HCT116 (cell line): ENCODE measurements at regions not wholly inside any gene's neighbourhood (a gene's known extent, or its start where the extent isn't known, plus 50 kb on each side); places are given as distances from the start of the nearest gene placed in this dataset.
A peak's percentile ranks its signal among the peaks of the same experiment; 100 is the strongest.
"Not testable (repeated sequence)": the region's sequence is repeated elsewhere in the genome, so short reads cannot be mapped to it uniquely, and the experiment has no call there.

ENCODE experiments used
- ATAC-seq: fragments of 200-7000 bp; cut with Tn5 transposase; 2 replicates; pipeline ENCODE4 v1.9.1; 2020; ENCODE audit warnings: mild to moderate bottlenecking, moderate library complexity
- BruUV-seq: library from RNA; stranded (reverse); fragments of 400-500 nt; replicated peaks from 2 replicates; lab custom pipeline; 2021; lab: Mats Ljungman, UMichigan
- CTCF ChIA-PET: fragments of 300-600 bp; sonication (Branson Sonifier 250); formaldehyde crosslinking; loops from one replicate; lab custom pipeline; 2021; ENCODE audit warnings: antibody characterized with exemption; lab: Charles Lee
- POLR2A ChIA-PET: fragments of 300-600, 350-600 bp; sonication (Branson Sonifier 250); formaldehyde crosslinking; loops from one replicate; lab custom pipeline; 2021; ENCODE audit warnings: antibody characterized with exemption; lab: Charles Lee
- RAD21 ChIA-PET, 2 experiments: fragments of 300-600 bp; sonication (Branson Sonifier 250); formaldehyde crosslinking; loops; one replicate each; lab custom pipeline; 2023; ENCODE audit warnings: low total read pairs in 2 of 2; ENCODE audit not compliant: uncharacterized antibody in 2 of 2, unreplicated experiment in 2 of 2, low non-redundant PET in 1 of 2; lab: Charles Lee
- DNase-seq: peaks from one replicate; pipeline ENCODE4 v3.0.0-alpha.2; 2010; ENCODE audit warnings: low read depth, low spot score
- H2AFZ ChIP-seq: fragments of 200-600 bp; shearing (Covaris generic), sonication (generic); 2 replicates; pipeline ENCODE4 v1.6.1; 2017; ENCODE audit warnings: low read depth, mixed run types, mixed read lengths, antibody characterized with exemption, low read length; ENCODE audit not compliant: poor library complexity, severe bottlenecking
- H3K27ac ChIP-seq: 2 replicates; pipeline ENCODE4 v1.5.1; 2012; ENCODE audit warnings: low read depth, low read length
- H3K27me3 ChIP-seq: fragments of 200-600 bp; sonication (generic); 2 replicates; pipeline ENCODE4 v1.6.1; 2016; ENCODE audit warnings: mixed run types, low read length, mixed read lengths; ENCODE audit not compliant: insufficient read depth
- H3K36me3 ChIP-seq, 2 experiments: fragments of 200-500 bp in 1 of 2; fragments of 200-600 bp in 1 of 2; sonication (Bioruptor generic) in 1 of 2; sonication (generic) in 1 of 2; 2 replicates each; pipeline versions ENCODE4 v1.5.1 to v1.6.1; 2014 to 2016; ENCODE audit warnings: low read length in 2 of 2, inconsistent platforms in 1 of 2, mixed read lengths in 1 of 2, mixed run types in 1 of 2; ENCODE audit not compliant: insufficient read depth in 2 of 2, control insufficient read depth in 1 of 2
- H3K4me1 ChIP-seq, 2 experiments: fragments of 200-600 bp in 1 of 2; sonication (generic) in 1 of 2; 2 replicates each; pipeline versions ENCODE4 v1.5.1 to v1.6.1; 2012 to 2017; ENCODE audit warnings: low read length in 2 of 2, inconsistent platforms in 1 of 2, mild to moderate bottlenecking in 1 of 2, mixed read lengths in 1 of 2, mixed run types in 1 of 2, moderate library complexity in 1 of 2; ENCODE audit not compliant: insufficient read depth in 2 of 2, control insufficient read depth in 1 of 2
- H3K4me2 ChIP-seq: fragments of 200-600 bp; sonication (generic); 2 replicates; pipeline ENCODE4 v1.6.1; 2017; ENCODE audit warnings: mixed run types, low read length, mixed read lengths
- H3K4me3 ChIP-seq, 2 experiments: fragments of 200-600 bp in 1 of 2; sonication (generic) in 1 of 2; replicated peaks in 1 of 2; 2 replicates each; pipeline ENCODE4 v1.5.1; 2011 to 2016; ENCODE audit warnings: low read length in 2 of 2, control low read depth in 1 of 2, low read depth in 1 of 2, mild to moderate bottlenecking in 1 of 2, mixed read lengths in 1 of 2, mixed run types in 1 of 2
- H3K79me2 ChIP-seq: fragments of 200-600 bp; sonication (generic); 2 replicates; pipeline ENCODE4 v1.6.1; 2017; ENCODE audit warnings: mild to moderate bottlenecking, mixed run types, low read length, moderate library complexity, mixed read lengths; ENCODE audit not compliant: insufficient read depth
- H3K9ac ChIP-seq: fragments of 200-600 bp; sonication (generic); 2 replicates; pipeline ENCODE4 v1.6.1; 2016; ENCODE audit warnings: low read length, mixed read lengths
- H3K9me2 ChIP-seq: fragments of 200-600 bp; sonication (generic), shearing (Covaris generic); 2 replicates; pipeline ENCODE4 v1.6.1; 2017; ENCODE audit warnings: mixed run types, mild to moderate bottlenecking, moderate library complexity; ENCODE audit not compliant: insufficient read depth
- H3K9me3 ChIP-seq, 2 experiments: fragments of 200-500 bp in 1 of 2; fragments of 200-600 bp in 1 of 2; sonication (Bioruptor generic) in 1 of 2; sonication (generic) in 1 of 2; 2 replicates each; pipeline ENCODE4 v1.6.1; 2014 to 2017; ENCODE audit warnings: low read length in 2 of 2, mixed read lengths in 2 of 2, inconsistent platforms in 1 of 2, low read depth in 1 of 2, mild to moderate bottlenecking in 1 of 2, mixed run types in 1 of 2, moderate library complexity in 1 of 2; ENCODE audit not compliant: control insufficient read depth in 1 of 2, insufficient read depth in 1 of 2
- H4K20me1 ChIP-seq: fragments of 200-600 bp; sonication (generic), shearing (Covaris generic); 2 replicates; pipeline ENCODE4 v1.6.1; 2017; ENCODE audit warnings: mixed run types, mild to moderate bottlenecking, moderate library complexity; ENCODE audit not compliant: insufficient read depth
- CTCF ChIP-seq, 3 experiments: fragments of 200-600 bp in 1 of 3; sonication (generic) in 1 of 3; IDR thresholded peaks in 2 of 3; conservative IDR thresholded peaks in 1 of 3; 2 replicates each; pipeline ENCODE4 v1.5.1; 2012 to 2017; ENCODE audit warnings: low read depth in 2 of 3, low read length in 2 of 3, antibody characterized with exemption in 1 of 3, borderline replicate concordance in 1 of 3, control low read depth in 1 of 3, mild to moderate bottlenecking in 1 of 3, mixed read lengths in 1 of 3, mixed run types in 1 of 3, moderate library complexity in 1 of 3; ENCODE audit not compliant: insufficient read depth in 1 of 3
- EGR1 ChIP-seq: IDR thresholded peaks from 2 replicates; pipeline ENCODE4 v1.6.1; 2012; ENCODE audit warnings: low read depth
- ELF1 ChIP-seq: IDR thresholded peaks from 2 replicates; pipeline ENCODE4 v1.6.1; 2012; ENCODE audit warnings: low read depth, borderline replicate concordance
- RAD21 ChIP-seq: IDR thresholded peaks from 2 replicates; pipeline ENCODE4 v1.6.1; 2012; ENCODE audit warnings: low read depth, mild to moderate bottlenecking
- intact Hi-C: fragments of 100-400 bp; cut with micrococcal nuclease; formaldehyde crosslinking; loops from 2 replicates; pipeline ENCODE4 v1.10.0; 2022

- TF ChIP-seq CTCF (IDR thresholded peaks at IDR 0.05 in 2 of 3, conservative IDR thresholded peaks at IDR 0.05 in 1 of 3; ENCODE audit: borderline replicate concordance in 1 of 3, insufficient read depth in 1 of 3, low read depth in 2 of 3, low read length in 2 of 3), result 0 out of 6 replicates have a peak, but pooled peaks of 1 of the 3 experiments have one; percentile 14
- H3K9me3 ChIP-seq, H4K20me1 ChIP-seq, H3K27me3 ChIP-seq, H3K9ac ChIP-seq, H3K27ac ChIP-seq, RAD21 ChIA-PET, POLR2A ChIA-PET, H3K4me1 ChIP-seq, H3K9me2 ChIP-seq, H3K79me2 ChIP-seq, DNase-seq, H3K4me3 ChIP-seq, H3K4me2 ChIP-seq, BruUV-seq, H2AFZ ChIP-seq, H3K36me3 ChIP-seq: not testable (repeated sequence)
- intact Hi-C loops, result loop anchor here (2.0 kb wide), 3 partner anchors 135 to 235 kb away; no protein-coding TSS in a partner anchor
- CTCF ChIA-PET, result interaction anchor here (1.9 to 4.5 kb wide), 4 partner anchors 10 to 235 kb away, joined by 5 to 36 read pairs (median 18); no protein-coding TSS in a partner anchor
- ATAC-seq, result 0 out of 2 replicates have a peak, but pooled peaks have one; percentile 47
These were observed 141.5 kb upstream of the CXCL13 start for GRCh38 chr4:77464100-77464499.

GRCh38 chr4:77465271-77465670 lies 140.3 kb upstream of the CXCL13 start:
- peak; percentile 90 for ATAC-seq
- POLR2A ChIA-PET, result interaction anchor here (0.9 kb wide), 1 partner anchor 154 kb away, joined by 3 read pairs; no protein-coding TSS in a partner anchor

More at GRCh38 chr4:77465271-77465670, 140.3 kb upstream of the CXCL13 start:
- H3K4me1 ChIP-seq, result no peaks in the 10 kb centered on the region
- H3K27ac ChIP-seq, result no peak overlapping the region
- no peaks in the 10 kb centered on the region for H4K20me1 ChIP-seq
- CTCF ChIA-PET, result interaction anchor here (0.6 to 4.5 kb wide), 16 partner anchors 8 to 397 kb away, joined by 3 to 36 read pairs (median 4); partner anchors contain the start of gene MRPL1
- intact Hi-C loops, result loop anchor here (2.0 kb wide), 3 partner anchors 134 to 234 kb away; no protein-coding TSS in a partner anchor
- H3K9me2 ChIP-seq, result no peaks in the 10 kb centered on the region
- H3K9ac ChIP-seq, result no peak overlapping the region
- H3K27me3 ChIP-seq, result no peaks in the 10 kb centered on the region
- H3K79me2 ChIP-seq, result no peaks in the 10 kb centered on the region
- no peak for DNase-seq
- no TSS peak for BruUV-seq
- H3K36me3 ChIP-seq, result no peaks in the 10 kb centered on the region
- TF ChIP-seq ELF1, result no peak
- TF ChIP-seq CTCF (IDR thresholded peaks at IDR 0.05 in 2 of 3, conservative IDR thresholded peaks at IDR 0.05 in 1 of 3; ENCODE audit: borderline replicate concordance in 1 of 3, insufficient read depth in 1 of 3, low read depth in 2 of 3, low read length in 2 of 3), result peak; percentile 57 to 62 (median 58); a peak in 5 of 6 replicates
- no peak for TF ChIP-seq EGR1
- peak; percentile 73 for TF ChIP-seq RAD21
- H3K4me3 ChIP-seq, result no peak overlapping the region
- RAD21 ChIA-PET, result interaction anchor here (0.5 to 1.5 kb wide), 5 partner anchors 73 to 233 kb away, joined by 3 to 6 read pairs (median 4); no protein-coding TSS in a partner anchor
- no peak overlapping the region for H3K4me2 ChIP-seq
- H3K9me3 ChIP-seq, result no peaks in the 10 kb centered on the region
- no peak overlapping the region for H2AFZ ChIP-seq
